ENCODE measurements at regions not wholly inside any gene's neighbourhood (a gene's known extent, or its start where the extent isn't known, plus 50 kb on each side); places are given as distances from the start of the nearest gene placed in this dataset.

DNA sequence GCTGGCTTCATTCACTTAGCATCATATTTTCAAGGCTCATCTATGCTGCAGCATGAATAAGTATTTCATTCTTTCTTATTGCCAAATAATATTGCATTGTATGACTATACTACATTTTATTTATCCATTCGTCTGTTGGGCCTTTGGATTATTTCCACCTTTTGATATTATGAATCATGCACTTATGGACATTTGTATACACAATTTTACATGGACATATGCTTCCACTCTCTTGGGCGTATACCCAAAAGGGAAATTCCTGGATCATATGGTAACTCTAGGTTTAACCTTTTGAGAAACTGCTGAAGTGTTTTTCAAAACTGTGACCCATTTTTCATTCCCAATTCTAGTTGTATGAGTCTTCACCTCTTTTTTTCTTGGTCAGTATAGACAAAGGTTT is 80.3 kb upstream of the GNAI1 start:
- H3K36me3 Mint-ChIP-seq, result no peaks in the 10 kb centered on the region
- H3K4me1 Mint-ChIP-seq, result no peaks in the 10 kb centered on the region
- ATAC-seq (ENCODE audit: low read depth in 2 of 2), result no peak

DNA sequence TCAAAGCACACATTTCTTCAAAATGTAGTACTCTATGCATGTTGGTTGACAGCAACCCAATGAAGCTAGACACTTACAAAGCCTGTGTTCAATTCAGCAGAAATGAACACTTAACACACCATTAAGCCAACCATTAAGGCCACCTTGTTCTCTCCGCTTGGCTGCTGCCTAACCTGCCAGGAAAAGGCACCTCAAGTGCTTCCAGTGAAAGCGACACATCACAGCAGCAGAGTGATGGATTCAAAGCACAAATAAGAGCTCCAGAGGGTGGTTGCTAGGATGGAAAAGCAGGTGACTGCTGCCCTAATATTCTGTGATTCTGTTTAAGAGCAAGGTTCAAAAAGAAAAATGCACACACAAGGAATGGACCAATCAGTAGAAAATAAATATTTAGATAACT is 81.5 kb upstream of the GNAI1 start:
- H3K4me3 ChIP-seq (ENCODE audit: low read depth, low read length), result no peak overlapping the region
- no peaks in the 10 kb centered on the region for H3K36me3 ChIP-seq (ENCODE audit: control insufficient read depth, insufficient read depth, low read length)
- no peaks in the 10 kb centered on the region for H3K4me1 ChIP-seq (ENCODE audit: control insufficient read depth, insufficient read depth, low read length, poor library complexity, severe bottlenecking)
- Mint-ChIP-seq H3K27me3 (no peaks in the 10 kb centered on the region), H3K4me1 (no peaks in the 10 kb centered on the region), H3K9me3 (peaks cover 0 to 3% (median 0%) of the 10 kb centered on the region in 7 donors), H3K4me3 (no peak overlapping the region), H3K27ac (no peak overlapping the region), H3K36me3 (no peaks in the 10 kb centered on the region)
- H3K9me3 ChIP-seq (ENCODE audit: control insufficient read depth in 2 of 2, low read length in 2 of 2), result no peaks in the 10 kb centered on the region
- no peak for DNase-seq
- ATAC-seq (ENCODE audit: low read depth in 2 of 2), result no peak
- no peaks in the 10 kb centered on the region for H3K27me3 ChIP-seq (ENCODE audit: control insufficient read depth, insufficient read depth, low read length)
- no peak overlapping the region for H3K27ac ChIP-seq (ENCODE audit: insufficient read depth, low read length, poor library complexity, severe bottlenecking)

More for the DNA sequence above, 80.3 kb upstream of the GNAI1 start:
- Histone ChIP-seq H3K4me1 (ENCODE audit: control insufficient read depth, insufficient read depth, low read length, poor library complexity, severe bottlenecking) (no peaks in the 10 kb centered on the region), H3K4me3 (ENCODE audit: low read depth, low read length) (no peak overlapping the region), H3K27me3 (ENCODE audit: control insufficient read depth, insufficient read depth, low read length) (no peaks in the 10 kb centered on the region), H3K36me3 (ENCODE audit: control insufficient read depth, insufficient read depth, low read length) (no peaks in the 10 kb centered on the region), H3K27ac (ENCODE audit: insufficient read depth, low read length, poor library complexity, severe bottlenecking) (no peak overlapping the region), H3K9me3 (ENCODE audit: control insufficient read depth in 2 of 2, low read length in 2 of 2) (no peaks in the 10 kb centered on the region)
- no peak for DNase-seq
- Mint-ChIP-seq H3K27me3 (no peaks in the 10 kb centered on the region), H3K9me3 (peaks cover 0 to 3% (median 0%) of the 10 kb centered on the region in 7 donors), H3K27ac (no peak overlapping the region), H3K4me3 (no peak overlapping the region)

DNA sequence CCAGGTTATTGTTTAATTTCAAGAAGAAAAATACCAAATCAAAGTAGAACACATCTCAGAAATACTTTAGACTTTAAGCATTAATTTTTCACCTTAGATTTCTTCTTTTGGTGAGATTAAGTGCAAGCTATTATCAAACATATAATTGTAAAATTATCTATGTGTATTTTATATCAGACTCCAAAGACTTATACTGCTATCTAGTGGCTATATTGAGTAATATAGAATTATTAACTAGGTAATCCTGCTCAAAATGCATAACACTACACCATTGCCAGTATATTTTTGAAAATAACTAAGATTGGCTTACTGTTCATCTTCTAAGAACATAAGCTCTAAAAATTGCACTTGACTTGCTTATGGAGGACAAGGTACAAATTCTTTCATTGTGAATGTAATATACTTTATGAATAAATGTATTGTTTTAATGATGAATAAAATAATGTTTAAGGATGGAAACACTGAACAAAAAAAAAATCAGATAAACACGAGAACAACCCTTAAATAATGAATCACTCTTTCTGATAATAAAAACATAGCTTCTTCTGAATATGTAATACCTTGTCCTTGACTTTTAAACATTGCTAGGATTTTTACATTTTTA is 86.7 kb upstream of the GNAI1 start:
- H3K9me3 Mint-ChIP-seq, result peaks cover 0 to 11% (median 3%) of the 10 kb centered on the region in 7 donors
- no peak overlapping the region for H3K27ac ChIP-seq (ENCODE audit: insufficient read depth, low read length, poor library complexity, severe bottlenecking)
- H3K4me1 Mint-ChIP-seq, result no peaks in the 10 kb centered on the region
- H3K36me3 ChIP-seq (ENCODE audit: control insufficient read depth, insufficient read depth, low read length), result no peaks in the 10 kb centered on the region
- no peak overlapping the region for H3K4me3 Mint-ChIP-seq
- H3K9me3 ChIP-seq (ENCODE audit: control insufficient read depth in 2 of 2, low read length in 2 of 2), result peaks cover 0 to 4% of the 10 kb centered on the region in 2 experiments
- no peaks in the 10 kb centered on the region for H3K27me3 Mint-ChIP-seq
- peak in 1 of 3 donors; percentile 1 for DNase-seq
- H3K27me3 ChIP-seq (ENCODE audit: control insufficient read depth, insufficient read depth, low read length), result no peaks in the 10 kb centered on the region
- no peaks in the 10 kb centered on the region for H3K36me3 Mint-ChIP-seq
- H3K4me1 ChIP-seq (ENCODE audit: control insufficient read depth, insufficient read depth, low read length, poor library complexity, severe bottlenecking), result no peaks in the 10 kb centered on the region
- H3K4me3 ChIP-seq (ENCODE audit: low read depth, low read length), result no peak overlapping the region
- H3K27ac Mint-ChIP-seq, result no peak overlapping the region
- ATAC-seq (ENCODE audit: low read depth in 2 of 2), result no peak

DNA sequence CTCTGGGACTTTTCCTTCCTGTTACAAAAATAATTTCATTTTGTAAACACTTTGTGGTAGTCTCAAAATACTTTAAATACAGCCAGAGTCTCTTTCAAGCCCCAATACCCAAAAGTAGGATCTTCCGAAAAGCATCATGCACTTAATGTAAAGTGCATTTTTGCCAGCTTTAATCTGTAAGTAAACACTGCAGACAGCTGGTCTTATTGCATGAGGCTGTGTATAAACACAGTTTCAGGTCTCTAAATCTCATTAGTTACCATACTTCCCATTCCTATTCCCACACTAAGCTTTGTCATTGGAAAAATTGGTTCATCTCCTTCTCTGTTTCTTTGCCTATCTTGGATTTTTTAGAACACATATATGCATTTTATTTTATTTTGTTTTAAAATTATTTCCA is 87.6 kb upstream of the GNAI1 start:
- Mint-ChIP-seq H3K4me1 (no peaks in the 10 kb centered on the region), H3K36me3 (no peaks in the 10 kb centered on the region), H3K27me3 (no peaks in the 10 kb centered on the region), H3K9me3 (peaks cover 0 to 11% (median 3%) of the 10 kb centered on the region in 7 donors), H3K27ac (no peak overlapping the region), H3K4me3 (no peak overlapping the region)
- DNase-seq, result no peak
- Histone ChIP-seq H3K4me1 (ENCODE audit: control insufficient read depth, insufficient read depth, low read length, poor library complexity, severe bottlenecking) (no peaks in the 10 kb centered on the region), H3K36me3 (ENCODE audit: control insufficient read depth, insufficient read depth, low read length) (no peaks in the 10 kb centered on the region), H3K9me3 (ENCODE audit: control insufficient read depth in 2 of 2, low read length in 2 of 2) (peaks cover 0 to 4% of the 10 kb centered on the region in 2 experiments), H3K27ac (ENCODE audit: insufficient read depth, low read length, poor library complexity, severe bottlenecking) (no peak overlapping the region), H3K4me3 (ENCODE audit: low read depth, low read length) (no peak overlapping the region), H3K27me3 (ENCODE audit: control insufficient read depth, insufficient read depth, low read length) (no peaks in the 10 kb centered on the region)
- no peak for ATAC-seq (ENCODE audit: low read depth in 2 of 2)

DNA sequence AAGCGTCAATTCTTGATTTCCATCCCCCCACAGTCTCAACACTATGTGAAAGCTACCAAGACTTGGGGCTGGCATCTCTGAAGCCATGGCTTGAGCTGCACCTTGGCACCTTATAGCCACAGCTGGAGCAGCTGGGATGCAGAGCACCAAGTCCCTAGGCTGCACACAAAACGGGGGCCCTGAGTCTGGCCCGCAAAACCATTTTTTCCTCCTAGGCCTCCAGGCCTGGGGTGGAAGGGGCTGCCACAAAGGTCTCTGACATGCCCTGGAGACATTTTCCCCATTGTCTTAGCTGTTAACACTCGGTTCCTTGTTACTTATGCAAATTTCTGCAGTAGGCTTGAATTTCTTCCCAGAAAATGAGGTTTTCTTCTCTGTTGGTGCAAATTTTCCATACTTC is 89.8 kb upstream of the GNAI1 start:
- Histone ChIP-seq H3K4me3 (ENCODE audit: low read depth, low read length) (no peak overlapping the region), H3K36me3 (ENCODE audit: control insufficient read depth, insufficient read depth, low read length) (no peaks in the 10 kb centered on the region), H3K27ac (ENCODE audit: insufficient read depth, low read length, poor library complexity, severe bottlenecking) (no peak overlapping the region), H3K27me3 (ENCODE audit: control insufficient read depth, insufficient read depth, low read length) (no peaks in the 10 kb centered on the region), H3K4me1 (ENCODE audit: control insufficient read depth, insufficient read depth, low read length, poor library complexity, severe bottlenecking) (no peaks in the 10 kb centered on the region), H3K9me3 (ENCODE audit: control insufficient read depth in 2 of 2, low read length in 2 of 2) (peaks cover 4% of the 10 kb centered on the region in 2 experiments)
- no peak overlapping the region for H3K27ac Mint-ChIP-seq
- peaks cover 0 to 11% (median 4%) of the 10 kb centered on the region in 7 donors for H3K9me3 Mint-ChIP-seq
- ATAC-seq (ENCODE audit: low read depth in 2 of 2), result no peak
- DNase-seq, result no peak
- H3K36me3 Mint-ChIP-seq, result no peaks in the 10 kb centered on the region
- no peak overlapping the region for H3K4me3 Mint-ChIP-seq
- H3K27me3 Mint-ChIP-seq, result no peaks in the 10 kb centered on the region
- no peaks in the 10 kb centered on the region for H3K4me1 Mint-ChIP-seq

DNA sequence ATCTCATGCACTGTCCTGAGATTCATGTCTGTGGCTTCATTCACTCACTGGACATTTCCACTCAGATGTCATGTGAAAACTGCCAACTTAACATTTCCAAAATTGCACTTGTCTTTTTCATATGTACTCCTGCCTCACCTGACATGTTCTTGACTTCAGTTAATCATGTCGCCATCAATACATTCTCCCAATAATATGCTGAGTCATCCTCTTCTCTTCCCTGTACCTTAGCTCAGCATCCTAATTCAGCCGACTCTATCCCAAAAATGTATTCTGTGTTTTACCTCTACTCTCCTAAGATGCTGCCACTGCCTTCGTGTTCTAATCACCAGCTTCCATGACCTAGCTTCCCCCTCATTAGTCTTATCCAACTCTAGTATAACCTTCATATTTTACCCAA is 93.9 kb upstream of the GNAI1 start:
- no peak for ATAC-seq (ENCODE audit: low read depth in 2 of 2)
- Mint-ChIP-seq H3K36me3 (no peaks in the 10 kb centered on the region), H3K27ac (no peak overlapping the region), H3K9me3 (peaks cover 0 to 11% (median 4%) of the 10 kb centered on the region in 7 donors), H3K4me3 (no peak overlapping the region), H3K27me3 (no peaks in the 10 kb centered on the region), H3K4me1 (no peaks in the 10 kb centered on the region)
- H3K27ac ChIP-seq (ENCODE audit: insufficient read depth, low read length, poor library complexity, severe bottlenecking), result no peak overlapping the region
- H3K9me3 ChIP-seq (ENCODE audit: control insufficient read depth in 2 of 2, low read length in 2 of 2), result peaks cover 4% of the 10 kb centered on the region in 2 experiments
- H3K27me3 ChIP-seq (ENCODE audit: control insufficient read depth, insufficient read depth, low read length), result no peaks in the 10 kb centered on the region
- H3K4me3 ChIP-seq (ENCODE audit: low read depth, low read length), result no peak overlapping the region
- no peaks in the 10 kb centered on the region for H3K4me1 ChIP-seq (ENCODE audit: control insufficient read depth, insufficient read depth, low read length, poor library complexity, severe bottlenecking)
- H3K36me3 ChIP-seq (ENCODE audit: control insufficient read depth, insufficient read depth, low read length), result no peaks in the 10 kb centered on the region
- DNase-seq, result no peak

DNA sequence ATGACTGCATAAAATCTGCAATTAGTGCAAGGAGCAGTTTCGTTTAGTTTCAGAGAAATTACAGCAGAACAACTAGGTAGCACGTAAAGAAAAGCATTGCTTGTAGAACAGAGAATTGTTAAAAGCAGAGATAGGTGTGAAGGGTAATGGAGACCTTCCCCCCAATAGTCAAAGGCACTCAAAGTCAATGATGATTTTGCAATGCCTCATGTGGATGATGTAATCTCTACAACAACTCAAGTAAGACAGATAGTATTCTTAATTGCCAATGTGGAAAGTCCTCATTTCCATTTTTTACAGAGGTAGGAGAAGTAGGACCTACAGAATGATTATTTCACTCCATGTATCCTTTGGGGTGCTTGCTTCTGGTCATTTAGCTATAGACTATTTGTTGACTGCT is 94.3 kb upstream of the GNAI1 start:
- Histone ChIP-seq H3K4me3 (ENCODE audit: low read depth, low read length) (no peak overlapping the region), H3K4me1 (ENCODE audit: control insufficient read depth, insufficient read depth, low read length, poor library complexity, severe bottlenecking) (no peaks in the 10 kb centered on the region), H3K36me3 (ENCODE audit: control insufficient read depth, insufficient read depth, low read length) (no peaks in the 10 kb centered on the region), H3K9me3 (ENCODE audit: control insufficient read depth in 2 of 2, low read length in 2 of 2) (peaks cover 4% of the 10 kb centered on the region in 2 experiments), H3K27me3 (ENCODE audit: control insufficient read depth, insufficient read depth, low read length) (no peaks in the 10 kb centered on the region), H3K27ac (ENCODE audit: insufficient read depth, low read length, poor library complexity, severe bottlenecking) (no peak overlapping the region)
- H3K4me3 Mint-ChIP-seq, result no peak overlapping the region
- no peaks in the 10 kb centered on the region for H3K36me3 Mint-ChIP-seq
- H3K9me3 Mint-ChIP-seq, result peaks cover 0 to 10% (median 3%) of the 10 kb centered on the region in 7 donors
- H3K27ac Mint-ChIP-seq, result no peak overlapping the region
- DNase-seq, result no peak
- no peak for ATAC-seq (ENCODE audit: low read depth in 2 of 2)
- no peaks in the 10 kb centered on the region for H3K4me1 Mint-ChIP-seq
- H3K27me3 Mint-ChIP-seq, result no peaks in the 10 kb centered on the region

DNA sequence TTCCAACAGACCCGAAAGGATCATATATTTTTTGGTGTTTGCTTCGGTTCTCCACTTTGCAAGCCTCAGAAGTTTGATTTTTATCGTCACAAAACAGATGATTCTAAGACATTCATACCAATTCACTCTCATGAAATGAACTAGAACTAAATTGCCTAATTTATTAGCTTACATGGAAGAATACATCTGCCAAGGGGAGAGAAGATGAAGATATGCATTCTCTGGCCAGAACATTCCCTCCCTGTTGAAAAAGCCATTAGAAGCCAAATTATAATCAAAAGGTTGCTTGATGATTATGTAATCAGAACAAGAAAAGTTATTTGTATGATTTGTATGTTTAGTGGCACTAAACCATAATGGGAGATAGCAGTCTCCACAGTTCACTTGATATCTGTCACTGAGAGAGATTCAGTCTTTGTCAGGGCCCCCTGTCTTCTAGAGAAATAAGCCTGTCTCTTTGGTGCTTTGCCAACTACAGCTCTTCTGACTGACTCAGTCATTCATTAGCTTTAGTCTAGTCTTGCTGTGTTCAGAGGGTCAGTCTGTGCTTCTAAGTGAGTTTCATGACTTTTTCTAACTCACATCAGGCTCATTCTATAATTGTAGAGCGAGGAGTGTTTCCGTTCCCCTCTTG is 95.3 kb upstream of the GNAI1 start:
- ATAC-seq (ENCODE audit: low read depth in 2 of 2), result no peak
- H3K4me3 ChIP-seq (ENCODE audit: low read depth, low read length), result no peak overlapping the region
- Mint-ChIP-seq H3K27ac (no peak overlapping the region), H3K4me1 (no peaks in the 10 kb centered on the region), H3K27me3 (no peaks in the 10 kb centered on the region), H3K36me3 (no peaks in the 10 kb centered on the region), H3K9me3 (peaks cover 0 to 7% (median 4%) of the 10 kb centered on the region in 7 donors), H3K4me3 (no peak overlapping the region)
- DNase-seq, result no peak
- H3K9me3 ChIP-seq (ENCODE audit: control insufficient read depth in 2 of 2, low read length in 2 of 2), result peaks cover 2 to 4% of the 10 kb centered on the region in 2 experiments
- no peaks in the 10 kb centered on the region for H3K4me1 ChIP-seq (ENCODE audit: control insufficient read depth, insufficient read depth, low read length, poor library complexity, severe bottlenecking)
- no peaks in the 10 kb centered on the region for H3K36me3 ChIP-seq (ENCODE audit: control insufficient read depth, insufficient read depth, low read length)
- H3K27me3 ChIP-seq (ENCODE audit: control insufficient read depth, insufficient read depth, low read length), result no peaks in the 10 kb centered on the region
- no peak overlapping the region for H3K27ac ChIP-seq (ENCODE audit: insufficient read depth, low read length, poor library complexity, severe bottlenecking)
